ENCODE measurements at regions not wholly inside any gene's neighbourhood (a gene's known extent, or its start where the extent isn't known, plus 50 kb on each side); places are given as distances from the start of the nearest gene placed in this dataset.

DNA sequence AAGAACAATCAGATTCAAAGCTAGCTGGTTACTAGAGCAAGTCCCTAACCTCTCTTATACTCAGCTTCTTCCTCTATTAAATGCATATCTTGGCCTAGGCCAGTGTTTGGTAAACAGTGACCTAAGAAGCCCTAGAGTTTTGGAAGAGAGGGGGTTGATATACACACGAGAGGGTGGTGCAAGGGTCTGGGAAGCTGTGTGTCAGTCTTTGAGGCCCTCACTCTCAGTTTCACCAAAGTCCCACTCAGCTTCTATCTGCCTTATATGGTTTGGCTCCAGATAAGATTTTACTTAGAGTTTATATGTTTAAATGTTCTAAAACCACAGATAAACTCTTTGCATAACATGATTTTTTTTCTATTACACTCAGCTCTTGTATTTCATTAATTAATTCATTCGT, 526.1 kb upstream of the BTBD3 start:
- no peaks in the 10 kb centered on the region for H3K27me3 Mint-ChIP-seq
- no peaks in the 10 kb centered on the region for H3K9me3 ChIP-seq (ENCODE audit: control insufficient read depth in 1 of 2, insufficient read depth in 1 of 2, low read length in 2 of 2)
- TF ChIP-seq, protein P1, sequence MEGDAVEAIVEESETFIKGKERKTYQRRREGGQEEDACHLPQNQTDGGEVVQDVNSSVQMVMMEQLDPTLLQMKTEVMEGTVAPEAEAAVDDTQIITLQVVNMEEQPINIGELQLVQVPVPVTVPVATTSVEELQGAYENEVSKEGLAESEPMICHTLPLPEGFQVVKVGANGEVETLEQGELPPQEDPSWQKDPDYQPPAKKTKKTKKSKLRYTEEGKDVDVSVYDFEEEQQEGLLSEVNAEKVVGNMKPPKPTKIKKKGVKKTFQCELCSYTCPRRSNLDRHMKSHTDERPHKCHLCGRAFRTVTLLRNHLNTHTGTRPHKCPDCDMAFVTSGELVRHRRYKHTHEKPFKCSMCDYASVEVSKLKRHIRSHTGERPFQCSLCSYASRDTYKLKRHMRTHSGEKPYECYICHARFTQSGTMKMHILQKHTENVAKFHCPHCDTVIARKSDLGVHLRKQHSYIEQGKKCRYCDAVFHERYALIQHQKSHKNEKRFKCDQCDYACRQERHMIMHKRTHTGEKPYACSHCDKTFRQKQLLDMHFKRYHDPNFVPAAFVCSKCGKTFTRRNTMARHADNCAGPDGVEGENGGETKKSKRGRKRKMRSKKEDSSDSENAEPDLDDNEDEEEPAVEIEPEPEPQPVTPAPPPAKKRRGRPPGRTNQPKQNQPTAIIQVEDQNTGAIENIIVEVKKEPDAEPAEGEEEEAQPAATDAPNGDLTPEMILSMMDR (IDR thresholded peaks at IDR 0.05), result no peak
- intact Hi-C loops (cut with DNase I, micrococcal nuclease), result no loop called here
- CTCF ChIA-PET, result interaction anchor here (0.6 kb wide), 1 partner anchor 191 kb away, joined by 3 read pairs; no protein-coding TSS in a partner anchor
- no peak overlapping the region for H3K27ac Mint-ChIP-seq
- H3K27me3 ChIP-seq (ENCODE audit: control insufficient read depth in 1 of 2, insufficient read depth in 2 of 2, low read length in 2 of 2), result no peaks in the 10 kb centered on the region
- H3K4me3 Mint-ChIP-seq, result no peak overlapping the region
- no peaks in the 10 kb centered on the region for H3K36me3 ChIP-seq (ENCODE audit: insufficient read depth, low read length)
- DNase-seq, result no peak
- H3K27ac ChIP-seq (ENCODE audit: low read depth in 1 of 2, low read length in 2 of 2), result no peak overlapping the region
- H3K36me3 Mint-ChIP-seq (ENCODE audit: low read depth), result no peaks in the 10 kb centered on the region
- POLR2A ChIA-PET, result no interaction called here
- peaks cover 21% of the 10 kb centered on the region for H3K9me3 Mint-ChIP-seq
- no peak overlapping the region for H3K4me3 ChIP-seq (ENCODE audit: low read length)
- H3K4me1 ChIP-seq (ENCODE audit: insufficient read depth, low read length), result no peaks in the 10 kb centered on the region
- H3K4me1 Mint-ChIP-seq (ENCODE audit: low read depth), result no peaks in the 10 kb centered on the region
- no peak for ATAC-seq (ENCODE audit: poor library complexity)

DNA sequence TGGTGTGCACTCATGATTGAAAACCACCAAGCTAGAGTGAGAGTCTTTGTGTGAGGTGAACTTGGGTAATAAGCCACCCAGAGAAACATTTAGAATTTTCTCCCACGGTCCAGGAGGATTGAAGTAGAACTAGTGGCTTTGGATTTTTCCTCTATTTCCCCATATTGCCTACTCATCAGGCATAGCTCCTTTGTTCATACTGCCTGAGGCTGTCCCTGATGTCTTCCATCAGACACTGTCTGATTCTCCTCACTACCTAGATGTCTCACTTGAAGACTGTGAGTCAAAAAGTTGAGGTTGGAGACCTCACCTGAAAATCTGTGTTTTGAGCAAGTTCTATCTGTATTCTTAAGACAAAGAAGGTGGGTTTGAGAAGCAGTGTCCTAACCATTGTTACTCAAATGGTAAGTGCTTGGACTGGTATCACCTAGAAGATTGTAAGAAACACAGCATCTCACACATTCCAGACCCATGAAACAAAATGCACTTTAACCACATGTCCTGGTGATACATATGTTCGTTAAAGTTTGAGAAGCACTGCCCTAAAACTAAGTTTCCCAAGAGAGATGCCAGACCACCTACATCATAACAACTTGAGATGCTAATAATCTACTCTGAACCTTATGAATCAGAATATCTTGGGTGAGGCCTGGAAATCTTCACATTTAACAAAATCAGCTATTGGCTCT, 523.4 kb upstream of the BTBD3 start:
- Histone ChIP-seq H3K27ac (ENCODE audit: low read depth in 1 of 2, low read length in 2 of 2) (no peak overlapping the region), H3K36me3 (ENCODE audit: insufficient read depth, low read length) (no peaks in the 10 kb centered on the region), H3K4me3 (ENCODE audit: low read length) (no peak overlapping the region), H3K9me3 (ENCODE audit: control insufficient read depth in 1 of 2, insufficient read depth in 1 of 2, low read length in 2 of 2) (no peaks in the 10 kb centered on the region), H3K4me1 (ENCODE audit: insufficient read depth, low read length) (no peaks in the 10 kb centered on the region), H3K27me3 (ENCODE audit: control insufficient read depth in 1 of 2, insufficient read depth in 2 of 2, low read length in 2 of 2) (no peaks in the 10 kb centered on the region)
- POLR2A ChIA-PET, result no interaction called here
- Mint-ChIP-seq H3K9me3 (peaks cover 15% of the 10 kb centered on the region), H3K36me3 (ENCODE audit: low read depth) (no peaks in the 10 kb centered on the region), H3K4me3 (no peak overlapping the region), H3K27me3 (no peaks in the 10 kb centered on the region), H3K27ac (no peak overlapping the region), H3K4me1 (ENCODE audit: low read depth) (no peaks in the 10 kb centered on the region)
- DNase-seq (no peak), ATAC-seq (ENCODE audit: poor library complexity) (no peak)
- CTCF ChIA-PET, result no interaction called here
- TF ChIP-seq, protein P1 (IDR thresholded peaks at IDR 0.05), result no peak
- intact Hi-C loops (cut with DNase I, micrococcal nuclease), result no loop called here

DNA sequence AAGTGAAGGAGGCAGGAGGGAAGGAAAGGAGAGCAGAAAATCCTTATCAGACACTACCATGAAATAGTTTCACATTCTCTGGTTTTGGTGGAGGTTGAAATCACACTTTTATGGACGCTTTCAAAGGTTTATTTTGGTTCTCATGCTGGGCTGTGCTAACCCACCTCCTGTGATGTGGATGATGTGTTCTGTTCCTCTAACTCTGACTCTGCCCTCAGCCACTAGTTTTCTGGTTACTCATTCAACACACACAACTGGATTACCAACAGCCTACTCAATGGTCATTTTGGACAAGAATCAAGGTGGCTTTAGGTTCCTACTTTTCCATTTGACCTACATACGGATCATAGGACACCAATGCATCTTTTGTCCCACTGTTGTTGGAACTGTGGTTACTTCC, 522.1 kb upstream of the BTBD3 start:
- Mint-ChIP-seq H3K4me1 (ENCODE audit: low read depth) (no peaks in the 10 kb centered on the region), H3K27me3 (no peaks in the 10 kb centered on the region), H3K4me3 (no peak overlapping the region), H3K27ac (no peak overlapping the region), H3K9me3 (peaks cover 21% of the 10 kb centered on the region), H3K36me3 (ENCODE audit: low read depth) (no peaks in the 10 kb centered on the region)
- DNase-seq, result no peak
- intact Hi-C loops (cut with DNase I, micrococcal nuclease), result no loop called here
- no peak for ATAC-seq (ENCODE audit: poor library complexity)
- H3K9me3 ChIP-seq (ENCODE audit: control insufficient read depth in 1 of 2, insufficient read depth in 1 of 2, low read length in 2 of 2), result no peaks in the 10 kb centered on the region
- TF ChIP-seq, protein P1 (IDR thresholded peaks at IDR 0.05), result no peak
- ChIA-PET CTCF (no interaction called here), POLR2A (no interaction called here)
- H3K4me1 ChIP-seq (ENCODE audit: insufficient read depth, low read length), result no peaks in the 10 kb centered on the region
- H3K27me3 ChIP-seq (ENCODE audit: control insufficient read depth in 1 of 2, insufficient read depth in 2 of 2, low read length in 2 of 2), result no peaks in the 10 kb centered on the region
- H3K4me3 ChIP-seq (ENCODE audit: low read length), result no peak overlapping the region
- no peaks in the 10 kb centered on the region for H3K36me3 ChIP-seq (ENCODE audit: insufficient read depth, low read length)
- no peak overlapping the region for H3K27ac ChIP-seq (ENCODE audit: low read depth in 1 of 2, low read length in 2 of 2)

Data from CD4-positive, alpha-beta T cell (primary cell).